Cardiac muscle cell (in vitro differentiated cells and primary cell): ENCODE measurements at regions not wholly inside any gene's neighbourhood (a gene's known extent, or its start where the extent isn't known, plus 50 kb on each side); places are given as distances from the start of the nearest gene placed in this dataset.

Source experiments
- DNase-seq, 2 donors: peaks; one replicate each; pipeline versions ENCODE4 v3.0.0 to v3.0.0-alpha.2; 2010 to 2017; ENCODE audit warnings: low read depth in 1 of 2, low spot score in 1 of 2
- H3K27ac ChIP-seq: fragments of 200-600 bp; sonication (generic); 2 replicates; pipeline ENCODE4 v1.5.1; 2016
- H3K27me3 ChIP-seq: fragments of 200-600 bp; sonication (generic); 2 replicates; pipeline ENCODE4 v1.6.0; 2016; ENCODE audit warnings: control low read depth
- H3K36me3 ChIP-seq: fragments of 200-600 bp; sonication (generic); 2 replicates; pipeline ENCODE4 v1.5.1; 2016; ENCODE audit warnings: control low read depth
- H3K4me1 ChIP-seq: fragments of 200-600 bp; sonication (generic); 2 replicates; pipeline ENCODE4 v1.8.1; 2017; ENCODE audit warnings: low read depth, mild to moderate bottlenecking, mixed run types
- H3K4me3 ChIP-seq: fragments of 200-600 bp; sonication (generic); 2 replicates; pipeline ENCODE4 v1.5.1; 2016; ENCODE audit warnings: mild to moderate bottlenecking
- H3K9me3 ChIP-seq: fragments of 200-600 bp; sonication (generic); 2 replicates; pipeline ENCODE4 v1.5.1; 2017; ENCODE audit warnings: low read depth, mild to moderate bottlenecking, control low read depth
- CTCF ChIP-seq: IDR thresholded peaks from 2 replicates; pipeline ENCODE4 v1.5.1; 2012; ENCODE audit warnings: low read depth, mild to moderate bottlenecking, low read length

GRCh38 chr16:86062271-86062965 lies 163.5 kb downstream of the IRF8 start:
- Histone ChIP-seq H3K4me1 (peaks cover 16% of the 10 kb centered on the region), H3K27ac (no peak overlapping the region), H3K4me3 (no peak overlapping the region), H3K9me3 (no peaks in the 10 kb centered on the region), H3K27me3 (no peaks in the 10 kb centered on the region), H3K36me3 (no peaks in the 10 kb centered on the region)
- no peak for DNase-seq
- TF ChIP-seq CTCF, result no peak

- Histone ChIP-seq H3K4me1 (peaks cover 16% of the 10 kb centered on the region), H3K36me3 (no peaks in the 10 kb centered on the region)
- no peak for TF ChIP-seq CTCF
These were observed 164.9 kb downstream of the IRF8 start for GRCh38 chr16:86063760-86064405.

GRCh38 chr16:86064431-86065250 lies 165.7 kb downstream of the IRF8 start:
- DNase-seq, result no peak
- Histone ChIP-seq H3K9me3 (no peaks in the 10 kb centered on the region), H3K4me1 (peaks cover 10% of the 10 kb centered on the region), H3K27ac (no peak overlapping the region), H3K36me3 (no peaks in the 10 kb centered on the region), H3K27me3 (no peaks in the 10 kb centered on the region), H3K4me3 (no peak overlapping the region)
- TF ChIP-seq CTCF, result no peak

More at GRCh38 chr16:86063760-86064405, 164.9 kb downstream of the IRF8 start:
- H3K9me3 ChIP-seq, result no peaks in the 10 kb centered on the region
- DNase-seq, result no peak
- H3K27ac ChIP-seq, result no peak overlapping the region
- no peak overlapping the region for H3K4me3 ChIP-seq
- no peaks in the 10 kb centered on the region for H3K27me3 ChIP-seq

- Histone ChIP-seq H3K27me3 (no peaks in the 10 kb centered on the region), H3K27ac (no peak overlapping the region), H3K4me1 (no peaks in the 10 kb centered on the region), H3K4me3 (no peak overlapping the region), H3K36me3 (no peaks in the 10 kb centered on the region), H3K9me3 (no peaks in the 10 kb centered on the region)
- DNase-seq, result no peak
- TF ChIP-seq CTCF, result no peak
These were observed 166.7 kb downstream of the IRF8 start for GRCh38 chr16:86065711-86066110.

- Histone ChIP-seq H3K4me1 (no peaks in the 10 kb centered on the region), H3K4me3 (no peak overlapping the region), H3K27ac (no peak overlapping the region), H3K27me3 (no peaks in the 10 kb centered on the region), H3K36me3 (no peaks in the 10 kb centered on the region), H3K9me3 (no peaks in the 10 kb centered on the region)
- no peak for TF ChIP-seq CTCF
- no peak for DNase-seq
These were observed 167.8 kb downstream of the IRF8 start for GRCh38 chr16:86066811-86067210.
